SK-N-SH treated with all-trans-retinoic acid at 6 μM for 48 hours (cell line): ENCODE measurements at regions not wholly inside any gene's neighbourhood (a gene's known extent, or its start where the extent isn't known, plus 50 kb on each side); places are given as distances from the start of the nearest gene placed in this dataset.

Experiments
- ATAC-seq: fragments of 200-7000 bp; cut with Tn5 transposase; 3 replicates; pipeline ENCODE4 v1.9.1; 2020; ENCODE audit warnings: mild to moderate bottlenecking, moderate library complexity
- ARNTL ChIP-seq: fragments of 450-650 bp; formaldehyde crosslinking; IDR thresholded peaks from 2 replicates; pipeline ENCODE4 v1.5.0; 2020; ENCODE audit warnings: low read depth, mild to moderate bottlenecking, moderate library complexity, borderline replicate concordance
- BACH2 ChIP-seq: fragments of 250-450 bp; sonication (Bioruptor Pico); IDR thresholded peaks from 2 replicates; pipeline ENCODE4 v1.9.0; 2021; ENCODE audit warnings: mild to moderate bottlenecking, borderline replicate concordance
- CSDC2 ChIP-seq: fragments of 250-450 bp; sonication (Bioruptor Pico); IDR thresholded peaks from 2 replicates; pipeline ENCODE4 v1.5.0; 2020; ENCODE audit warnings: mild to moderate bottlenecking, moderate library complexity
- ESRRG ChIP-seq: fragments of 250-450 bp; sonication (Bioruptor Pico); IDR thresholded peaks from 2 replicates; pipeline ENCODE4 v1.6.1; 2021; ENCODE audit warnings: mild to moderate bottlenecking
- GLIS3 ChIP-seq: fragments of 250-450 bp; sonication (Bioruptor Pico); IDR thresholded peaks from 2 replicates; pipeline ENCODE4 v1.5.0; 2020; ENCODE audit warnings: mild to moderate bottlenecking, moderate library complexity
- ISL1 ChIP-seq: fragments of 250-450 bp; sonication (Bioruptor Pico); IDR thresholded peaks from 2 replicates; pipeline ENCODE4 v2.1.2; 2022; ENCODE audit warnings: mild to moderate bottlenecking, moderate library complexity
- OSR1 ChIP-seq: fragments of 250-450 bp; sonication (Bioruptor Pico); IDR thresholded peaks from 2 replicates; pipeline ENCODE4 v1.8.0; 2022; ENCODE audit warnings: moderate library complexity, mild to moderate bottlenecking, inconsistent platforms
- POU6F1 ChIP-seq: fragments of 250-450 bp; sonication (Bioruptor Pico); IDR thresholded peaks from 2 replicates; pipeline ENCODE4 v1.8.0; 2021; ENCODE audit warnings: low read depth, mild to moderate bottlenecking, moderate library complexity, borderline replicate concordance
- PPARA ChIP-seq: fragments of 250-450 bp; sonication (Bioruptor Pico); IDR thresholded peaks from 2 replicates; pipeline ENCODE4 v1.5.0; 2020; ENCODE audit warnings: mild to moderate bottlenecking, borderline replicate concordance
- RARB ChIP-seq: fragments of 250-450 bp; sonication (Bioruptor Pico); IDR thresholded peaks from 2 replicates; pipeline ENCODE4 v1.8.0; 2021; ENCODE audit warnings: mild to moderate bottlenecking, moderate library complexity
- TCF4 ChIP-seq: fragments of 250-450 bp; sonication (Bioruptor Pico); IDR thresholded peaks from 2 replicates; pipeline ENCODE4 v1.8.0; 2021; ENCODE audit warnings: mild to moderate bottlenecking, moderate library complexity, borderline replicate concordance
- TOX ChIP-seq: fragments of 250-450 bp; sonication (Bioruptor Pico); IDR thresholded peaks from 2 replicates; pipeline ENCODE4 v1.8.0; 2021; ENCODE audit warnings: mild to moderate bottlenecking, moderate library complexity, borderline replicate concordance
- ZC3H10 ChIP-seq: fragments of 250-450 bp; sonication (Bioruptor Pico); IDR thresholded peaks from 2 replicates; pipeline ENCODE4 v1.5.1; 2021; ENCODE audit warnings: mild to moderate bottlenecking, moderate library complexity
- ZFP3 ChIP-seq: fragments of 250-450 bp; sonication (Bioruptor Pico); IDR thresholded peaks from 2 replicates; pipeline ENCODE4 v1.5.0; 2020; ENCODE audit warnings: mild to moderate bottlenecking, moderate library complexity
- ZFP30 ChIP-seq: fragments of 450-650 bp; formaldehyde crosslinking; IDR thresholded peaks from 2 replicates; pipeline ENCODE4 v1.5.0; 2022; ENCODE audit warnings: mild to moderate bottlenecking, moderate library complexity
- ZNF565 ChIP-seq: fragments of 450-650 bp; formaldehyde crosslinking; conservative IDR thresholded peaks from 2 replicates; pipeline ENCODE4 v1.5.0; 2020; ENCODE audit warnings: low read depth, mild to moderate bottlenecking, moderate library complexity
- ZNF70 ChIP-seq: fragments of 450-650 bp; formaldehyde crosslinking; IDR thresholded peaks from 2 replicates; pipeline ENCODE4 v1.5.0; 2020; ENCODE audit warnings: mild to moderate bottlenecking, moderate library complexity
- ZNF8 ChIP-seq: fragments of 450-650 bp; formaldehyde crosslinking; IDR thresholded peaks from 2 replicates; pipeline ENCODE4 v1.5.0; 2020; ENCODE audit warnings: mild to moderate bottlenecking, moderate library complexity
- TF ChIP-seq, protein P1 (sequence below): fragments of 250-450 bp; sonication (Bioruptor Pico); IDR thresholded peaks from 2 replicates; pipeline ENCODE4 v1.5.1; 2020; ENCODE audit warnings: low read depth, mild to moderate bottlenecking, moderate library complexity
- TF ChIP-seq, protein P2 (sequence below): fragments of 250-450 bp; sonication (Bioruptor Pico); IDR thresholded peaks from 2 replicates; pipeline ENCODE4 v1.8.0; 2020; ENCODE audit warnings: mild to moderate bottlenecking, moderate library complexity, borderline replicate concordance

GRCh38 chr1:81158592-81158991 is 642.1 kb upstream of the ADGRL2 start:
- no peak for ATAC-seq
- TF ChIP-seq, protein P1, sequence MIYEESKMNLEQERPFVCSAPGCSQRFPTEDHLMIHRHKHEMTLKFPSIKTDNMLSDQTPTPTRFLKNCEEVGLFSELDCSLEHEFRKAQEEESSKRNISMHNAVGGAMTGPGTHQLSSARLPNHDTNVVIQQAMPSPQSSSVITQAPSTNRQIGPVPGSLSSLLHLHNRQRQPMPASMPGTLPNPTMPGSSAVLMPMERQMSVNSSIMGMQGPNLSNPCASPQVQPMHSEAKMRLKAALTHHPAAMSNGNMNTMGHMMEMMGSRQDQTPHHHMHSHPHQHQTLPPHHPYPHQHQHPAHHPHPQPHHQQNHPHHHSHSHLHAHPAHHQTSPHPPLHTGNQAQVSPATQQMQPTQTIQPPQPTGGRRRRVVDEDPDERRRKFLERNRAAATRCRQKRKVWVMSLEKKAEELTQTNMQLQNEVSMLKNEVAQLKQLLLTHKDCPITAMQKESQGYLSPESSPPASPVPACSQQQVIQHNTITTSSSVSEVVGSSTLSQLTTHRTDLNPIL, result no peak
- TF ChIP-seq, protein P2, sequence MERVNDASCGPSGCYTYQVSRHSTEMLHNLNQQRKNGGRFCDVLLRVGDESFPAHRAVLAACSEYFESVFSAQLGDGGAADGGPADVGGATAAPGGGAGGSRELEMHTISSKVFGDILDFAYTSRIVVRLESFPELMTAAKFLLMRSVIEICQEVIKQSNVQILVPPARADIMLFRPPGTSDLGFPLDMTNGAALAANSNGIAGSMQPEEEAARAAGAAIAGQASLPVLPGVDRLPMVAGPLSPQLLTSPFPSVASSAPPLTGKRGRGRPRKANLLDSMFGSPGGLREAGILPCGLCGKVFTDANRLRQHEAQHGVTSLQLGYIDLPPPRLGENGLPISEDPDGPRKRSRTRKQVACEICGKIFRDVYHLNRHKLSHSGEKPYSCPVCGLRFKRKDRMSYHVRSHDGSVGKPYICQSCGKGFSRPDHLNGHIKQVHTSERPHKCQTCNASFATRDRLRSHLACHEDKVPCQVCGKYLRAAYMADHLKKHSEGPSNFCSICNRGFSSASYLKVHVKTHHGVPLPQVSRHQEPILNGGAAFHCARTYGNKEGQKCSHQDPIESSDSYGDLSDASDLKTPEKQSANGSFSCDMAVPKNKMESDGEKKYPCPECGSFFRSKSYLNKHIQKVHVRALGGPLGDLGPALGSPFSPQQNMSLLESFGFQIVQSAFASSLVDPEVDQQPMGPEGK, result no peak
- no peak for TF ChIP-seq ESRRG (CRISPR knock-in tag)
- TF ChIP-seq GLIS3 (CRISPR knock-in tag), result no peak
- no peak for TF ChIP-seq ARNTL (CRISPR knock-in tag)
- TF ChIP-seq PPARA (CRISPR knock-in tag), result no peak
- no peak for TF ChIP-seq TOX (CRISPR knock-in tag)
- no peak for TF ChIP-seq BACH2
- TF ChIP-seq ZFP3 (CRISPR knock-in tag), result no peak
- no peak for TF ChIP-seq RARB (CRISPR knock-in tag)
- no peak for TF ChIP-seq ZNF8 (CRISPR knock-in tag)
- no peak for TF ChIP-seq ISL1 (CRISPR knock-in tag)

DNA sequence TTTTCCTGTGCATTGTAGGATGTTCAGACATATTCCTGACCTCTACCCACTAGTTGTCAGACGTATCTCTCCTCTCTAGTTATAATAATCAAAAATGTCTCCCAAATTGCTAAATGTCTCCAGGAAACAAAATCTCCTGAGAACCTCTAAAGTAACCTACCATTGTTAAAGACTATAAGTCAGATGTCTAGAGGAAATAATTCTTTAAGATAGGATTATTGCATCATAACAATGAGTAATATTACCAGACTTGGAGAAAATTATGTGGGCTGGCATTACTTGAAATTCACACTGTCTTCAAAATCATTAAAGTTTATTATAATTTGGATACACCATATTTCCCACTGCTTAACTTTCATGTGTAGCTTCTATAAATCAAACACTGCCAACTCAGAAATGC is 643.0 kb upstream of the ADGRL2 start:
- TF ChIP-seq, protein P1, result no peak
- no peak for TF ChIP-seq PPARA (CRISPR knock-in tag)
- TF ChIP-seq ZFP30 (CRISPR knock-in tag), result no peak
- TF ChIP-seq CSDC2 (CRISPR knock-in tag), result no peak
- no peak for TF ChIP-seq TCF4 (CRISPR knock-in tag)
- TF ChIP-seq ESRRG (CRISPR knock-in tag), result no peak
- TF ChIP-seq GLIS3 (CRISPR knock-in tag), result no peak

DNA sequence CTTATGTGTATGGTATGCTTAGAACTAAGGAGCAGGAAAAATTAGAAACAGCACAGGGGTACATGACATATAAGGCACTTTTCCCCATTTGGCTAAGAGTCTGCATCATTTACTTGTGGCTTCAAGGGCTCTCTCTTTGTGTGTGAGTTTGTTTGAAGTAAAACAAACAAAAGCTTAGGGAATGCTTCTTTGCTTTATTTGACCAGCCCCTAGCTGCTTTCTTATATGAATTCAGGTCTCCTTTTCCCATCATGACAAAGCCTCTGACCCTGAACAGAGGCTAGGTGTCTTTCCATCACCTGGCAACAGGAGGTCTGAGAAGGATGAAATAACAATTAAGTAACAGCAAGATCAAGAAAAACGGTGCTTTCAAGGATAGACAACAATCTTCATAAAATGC is 643.8 kb upstream of the ADGRL2 start:
- no peak for ATAC-seq
- TF ChIP-seq ZFP30 (CRISPR knock-in tag), result no peak
- TF ChIP-seq, protein P1, result no peak
- TF ChIP-seq POU6F1, result no peak
- no peak for TF ChIP-seq ZC3H10
- TF ChIP-seq GLIS3 (CRISPR knock-in tag), result no peak
- no peak for TF ChIP-seq BACH2
- no peak for TF ChIP-seq CSDC2 (CRISPR knock-in tag)
- no peak for TF ChIP-seq TCF4 (CRISPR knock-in tag)
- no peak for TF ChIP-seq OSR1

More for the DNA sequence above, 643.0 kb upstream of the ADGRL2 start:
- ATAC-seq, result no peak

DNA sequence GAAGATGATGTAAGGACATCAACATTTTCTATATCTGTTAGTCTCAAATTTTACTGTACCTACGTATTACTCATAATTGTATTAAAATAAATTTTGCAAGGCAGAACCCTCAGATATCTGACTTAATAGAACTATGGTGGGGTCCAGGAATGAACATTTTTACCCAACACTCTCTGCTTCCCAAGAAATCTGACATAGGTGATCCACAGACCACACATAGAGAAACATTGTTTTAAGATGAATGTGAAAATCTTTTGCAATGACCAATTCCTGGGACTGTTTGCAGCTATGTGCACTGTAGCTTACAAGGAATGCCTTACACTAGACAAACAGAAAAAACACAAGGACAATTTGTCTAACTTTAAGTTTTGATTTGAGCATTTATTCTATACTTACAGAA is 645.6 kb upstream of the ADGRL2 start:
- ATAC-seq, result peak; percentile 82
- peak; percentile 32; the same call in 1 of the 2 replicates for TF ChIP-seq ISL1 (CRISPR knock-in tag)
- no peak for TF ChIP-seq TOX (CRISPR knock-in tag)
- TF ChIP-seq RARB (CRISPR knock-in tag), result no peak

GRCh38 chr1:81151206-81151605 is 649.5 kb upstream of the ADGRL2 start:
- ATAC-seq, result peak; percentile 53
- TF ChIP-seq ZFP3 (CRISPR knock-in tag) (no peak), ZNF565 (CRISPR knock-in tag) (no peak), ISL1 (CRISPR knock-in tag) (peak; percentile 81), ZNF70 (no peak), TOX (CRISPR knock-in tag) (no peak), ZC3H10 (no peak), OSR1 (no peak)
